Bronchial epithelial cell (primary cell): ENCODE measurements at regions not wholly inside any gene's neighbourhood (a gene's known extent, or its start where the extent isn't known, plus 50 kb on each side); places are given as distances from the start of the nearest gene placed in this dataset.

Source experiments
- DNase-seq: peaks from one replicate; pipeline ENCODE4 v3.0.0-alpha.2; 2010; ENCODE audit warnings: low read depth
- FAIRE-seq: peaks from 2 replicates; lab custom pipeline; 2011; peaks lifted over from hg19 to GRCh38; lab: Jason Lieb, UNC
- H3K27me3 ChIP-seq: 2 replicates; pipeline ENCODE4 v1.5.1; 2011; ENCODE audit warnings: low read length; ENCODE audit not compliant: control insufficient read depth, insufficient read depth
- H3K36me3 ChIP-seq: 2 replicates; pipeline ENCODE4 v1.5.1; 2011; ENCODE audit warnings: low read length; ENCODE audit not compliant: control insufficient read depth, insufficient read depth
- H3K4me3 ChIP-seq: 2 replicates; pipeline ENCODE4 v1.5.1; 2011; ENCODE audit warnings: mild to moderate bottlenecking, low read depth, low read length, control low read depth
- CTCF ChIP-seq: IDR thresholded peaks from 2 replicates; pipeline ENCODE4 v1.5.1; 2011; ENCODE audit warnings: mild to moderate bottlenecking, moderate library complexity, low read length, control low read depth, inconsistent platforms; ENCODE audit not compliant: insufficient read depth, severe bottlenecking

GRCh38 chr11:115776916-115777315 lies 272.7 kb upstream of the CADM1 start:
- no peak for TF ChIP-seq CTCF
- Histone ChIP-seq H3K4me3 (no peak overlapping the region), H3K36me3 (no peaks in the 10 kb centered on the region), H3K27me3 (no peaks in the 10 kb centered on the region)
- DNase-seq: no peak
- no peak for FAIRE-seq

GRCh38 chr11:115775846-115776245 lies 271.6 kb upstream of the CADM1 start:
- Histone ChIP-seq H3K36me3 (no peaks in the 10 kb centered on the region), H3K27me3 (no peaks in the 10 kb centered on the region), H3K4me3 (no peak overlapping the region)
- no peak for TF ChIP-seq CTCF
- DNase-seq (no peak), FAIRE-seq (no peak)

GRCh38 chr11:115774756-115775155 lies 270.5 kb upstream of the CADM1 start:
- no peak overlapping the region for H3K4me3 ChIP-seq
- no peak for DNase-seq
- no peaks in the 10 kb centered on the region for H3K36me3 ChIP-seq
- no peaks in the 10 kb centered on the region for H3K27me3 ChIP-seq
- TF ChIP-seq CTCF: no peak
- FAIRE-seq: no peak

GRCh38 chr11:115769891-115770290 lies 265.7 kb upstream of the CADM1 start:
- Histone ChIP-seq H3K4me3 (no peak overlapping the region), H3K36me3 (no peaks in the 10 kb centered on the region), H3K27me3 (no peaks in the 10 kb centered on the region)
- FAIRE-seq (no peak), DNase-seq (no peak)
- no peak for TF ChIP-seq CTCF

GRCh38 chr11:115767883-115768282 lies 263.7 kb upstream of the CADM1 start:
- Histone ChIP-seq H3K36me3 (no peaks in the 10 kb centered on the region), H3K4me3 (no peak overlapping the region), H3K27me3 (no peaks in the 10 kb centered on the region)
- FAIRE-seq (no peak), DNase-seq (peak; percentile 30)
- no peak for TF ChIP-seq CTCF

GRCh38 chr11:115767047-115767802 lies 263.0 kb upstream of the CADM1 start:
- FAIRE-seq (no peak), DNase-seq (no peak)
- Histone ChIP-seq H3K4me3 (no peak overlapping the region), H3K36me3 (no peaks in the 10 kb centered on the region), H3K27me3 (no peaks in the 10 kb centered on the region)
- TF ChIP-seq CTCF: no peak
